SKM-1 (cell line): ENCODE measurements at regions not wholly inside any gene's neighbourhood (a gene's known extent, or its start where the extent isn't known, plus 50 kb on each side); places are given as distances from the start of the nearest gene placed in this dataset.

Experiments used
- DNase-seq: peaks from one replicate; lab custom pipeline; 2025; ENCODE audit not compliant: unreplicated experiment; lab: John Stamatoyannopoulos, UW

DNA sequence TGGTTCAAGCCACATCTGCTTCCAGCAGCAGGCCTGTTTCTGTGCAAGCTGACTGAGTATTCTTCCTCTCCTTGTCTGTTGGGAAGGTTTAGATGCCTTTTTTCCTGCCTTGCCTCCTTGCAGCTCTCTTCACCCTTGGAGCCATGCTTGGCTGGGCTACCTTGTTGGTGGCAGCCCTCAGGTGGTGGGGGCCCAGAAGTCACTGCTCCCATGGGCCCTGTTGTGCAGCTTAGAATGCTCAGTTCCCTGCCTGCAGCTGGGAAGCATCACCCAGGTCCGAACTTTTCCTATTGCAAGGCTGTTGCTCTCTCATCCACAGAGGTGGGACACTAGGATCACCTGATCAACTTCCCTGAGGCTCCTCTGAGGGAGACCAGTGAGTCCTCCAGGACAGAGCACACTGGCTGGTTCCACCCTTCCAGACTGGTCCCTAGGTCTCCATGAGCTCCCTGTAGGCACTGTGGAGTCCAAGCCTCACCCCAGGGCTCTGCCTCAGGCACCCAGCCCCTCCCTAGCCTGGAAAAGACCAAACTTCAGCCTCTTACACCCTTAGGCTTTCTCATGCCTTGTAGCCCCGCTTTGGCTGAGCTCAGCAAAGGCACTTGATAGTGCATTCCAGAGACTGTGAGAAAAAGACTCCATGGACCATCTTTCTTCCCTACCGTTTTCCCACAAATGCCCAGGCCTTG lies 219.3 kb upstream of the SH3BP4 start:
- DNase-seq = no peak

DNA sequence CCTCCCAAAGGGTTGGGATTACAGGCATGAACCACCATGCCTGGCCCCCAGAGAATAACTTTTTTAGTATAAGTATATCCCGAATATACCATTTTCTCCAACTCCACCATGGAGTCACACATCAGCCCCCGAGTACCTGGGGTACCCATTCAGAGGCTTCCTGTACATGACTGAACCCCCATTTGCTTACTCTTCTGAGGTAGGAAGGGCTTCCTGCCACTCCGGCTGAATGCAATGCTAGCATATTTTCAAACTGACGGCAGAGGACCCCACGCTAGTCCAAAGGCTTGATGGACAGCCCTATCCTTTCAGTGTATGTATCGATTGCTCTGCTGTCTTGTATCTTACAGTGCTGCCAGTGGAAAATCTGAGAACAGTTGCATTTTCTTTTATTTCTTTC lies 220.6 kb upstream of the SH3BP4 start:
- no peak for DNase-seq

DNA sequence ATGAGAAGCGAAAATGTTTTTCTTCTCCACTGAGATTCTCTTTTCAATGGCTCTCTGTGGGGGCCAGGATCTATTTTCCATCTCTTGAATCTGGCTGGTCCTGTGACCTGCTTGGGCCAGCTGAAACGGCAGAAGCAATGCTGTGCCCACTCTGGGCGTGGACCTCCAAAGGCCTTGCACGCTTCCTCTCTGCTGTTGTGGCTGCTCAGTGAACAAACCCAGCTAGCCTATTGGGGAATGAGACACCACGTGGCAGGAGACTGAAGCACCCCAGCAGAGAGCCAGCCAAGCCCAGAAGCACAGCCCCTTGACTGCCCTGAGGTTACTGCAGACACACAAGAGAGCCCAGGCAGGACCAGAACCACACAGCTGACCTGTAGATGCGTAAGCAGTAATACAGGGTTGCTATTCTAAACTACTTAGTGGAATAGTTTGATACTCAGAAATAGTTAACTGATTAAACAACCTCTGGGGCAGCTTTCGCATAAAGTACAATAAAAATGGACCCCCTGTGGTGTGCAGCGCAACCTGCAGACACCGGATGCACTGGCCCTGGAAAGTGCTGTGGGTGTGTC lies 221.7 kb upstream of the SH3BP4 start:
- no peak for DNase-seq

- no peak for DNase-seq
Observed at GRCh38 chr2:234725528-234726264, 226.1 kb upstream of the SH3BP4 start.

DNA sequence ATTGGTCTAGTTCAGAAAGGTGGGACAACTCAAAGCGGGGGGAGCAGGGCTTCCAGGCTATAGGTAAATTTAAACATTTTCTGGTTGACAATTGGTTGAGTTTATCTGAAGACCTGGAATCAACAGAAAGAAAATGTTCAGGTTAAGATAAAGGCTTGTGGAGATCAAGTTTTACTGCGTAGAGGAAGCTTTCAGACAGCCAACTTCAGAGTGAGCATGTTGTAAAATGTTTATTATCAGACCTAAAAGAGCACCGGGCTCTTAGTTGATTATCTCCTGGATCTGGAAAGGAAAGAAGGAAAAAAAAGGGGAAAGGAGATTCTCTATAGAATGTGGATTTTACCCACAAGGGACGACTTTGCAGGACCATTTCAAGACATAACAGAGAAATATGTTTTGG lies 227.0 kb upstream of the SH3BP4 start:
- no peak for DNase-seq

DNA sequence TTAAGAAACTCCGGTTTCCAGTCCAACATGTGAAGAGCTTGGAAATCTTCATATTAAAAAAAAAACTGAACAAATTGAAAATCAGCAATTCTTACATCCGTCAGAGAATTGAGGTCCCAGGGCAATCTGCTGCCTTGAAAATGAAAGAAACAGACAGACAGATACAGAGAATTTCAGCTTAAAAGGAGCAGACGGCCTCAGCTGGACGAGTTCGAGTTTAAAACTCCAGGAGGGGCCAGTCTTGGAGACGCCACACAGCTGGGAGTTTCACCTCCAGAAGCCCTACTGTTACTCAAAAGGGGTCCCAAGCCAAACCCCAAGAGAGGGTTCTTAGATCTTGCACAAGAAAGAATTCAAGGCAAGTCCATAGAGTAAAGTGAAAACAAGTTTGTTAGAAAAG lies 226.5 kb upstream of the ARL4C start:
- DNase-seq = no peak

DNA sequence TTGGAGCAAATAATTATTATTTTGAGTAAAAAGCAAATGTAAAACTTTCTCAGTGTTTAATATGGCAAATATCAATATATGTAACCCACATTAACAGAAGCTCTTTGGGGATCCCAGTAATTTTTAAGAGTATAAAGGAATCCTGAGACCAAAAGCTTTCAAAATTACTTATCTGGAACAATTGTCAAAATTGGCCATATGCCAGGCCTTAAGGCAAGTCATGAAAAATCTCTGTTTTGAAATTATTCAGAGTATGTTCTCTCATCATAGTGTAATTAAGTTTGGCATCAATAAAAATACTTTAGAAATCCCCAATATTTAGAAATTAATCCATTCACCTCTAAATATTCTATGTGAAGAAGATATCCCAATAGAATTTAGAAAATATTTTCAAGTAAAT lies 225.3 kb upstream of the ARL4C start:
- no peak for DNase-seq

DNA sequence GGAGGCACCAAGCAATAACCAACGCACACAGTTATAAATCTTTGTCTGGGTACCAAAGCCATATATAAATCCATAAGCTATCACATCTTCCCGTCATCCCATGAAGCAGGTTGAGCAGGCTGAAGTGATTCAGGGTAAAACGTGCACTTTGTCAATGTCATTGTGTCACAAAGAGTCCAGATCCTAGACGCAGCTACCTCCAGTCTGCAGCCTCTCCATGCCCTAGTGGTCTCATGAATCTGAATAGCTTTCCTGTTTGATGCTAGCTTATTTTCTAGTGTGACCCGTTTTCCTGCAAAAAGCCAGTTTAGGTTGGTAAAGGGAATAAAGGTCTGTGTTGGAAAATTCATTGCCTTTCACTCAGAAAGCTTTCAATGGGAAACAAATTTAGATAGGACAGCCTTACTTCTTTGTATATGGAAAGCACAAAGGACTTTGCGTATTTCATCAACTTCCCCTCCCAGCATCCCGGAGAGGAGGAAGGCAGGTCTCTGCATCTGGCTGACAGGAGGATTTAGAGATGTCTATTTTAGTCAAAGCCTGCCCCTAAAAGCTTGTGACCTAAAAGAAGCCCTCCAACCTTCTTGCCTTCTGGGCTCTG lies 222.3 kb upstream of the ARL4C start:
- DNase-seq = no peak

DNA sequence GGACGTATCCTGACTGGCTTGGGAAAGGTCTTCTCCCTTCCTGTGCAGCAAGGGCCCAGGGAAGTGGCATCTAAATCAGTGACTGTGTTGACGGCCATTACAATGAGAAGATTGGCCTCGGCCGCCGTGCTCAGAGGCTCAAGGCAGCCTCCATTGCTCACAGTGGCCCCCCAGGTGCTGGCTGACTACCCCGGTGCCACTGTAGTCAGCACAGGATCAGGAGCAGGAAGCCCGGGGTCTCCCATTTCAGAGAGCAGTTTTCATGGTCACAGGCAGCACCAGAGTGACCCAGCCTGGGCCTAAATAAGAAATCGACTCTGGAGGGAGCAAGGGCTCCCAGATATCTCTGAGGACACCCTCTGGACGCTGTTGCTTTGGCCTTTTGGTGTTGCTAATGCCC lies 219.4 kb upstream of the ARL4C start:
- no peak for DNase-seq

GRCh38 chr2:234715671-234716250 lies 218.9 kb upstream of the ARL4C start:
- no peak for DNase-seq

DNA sequence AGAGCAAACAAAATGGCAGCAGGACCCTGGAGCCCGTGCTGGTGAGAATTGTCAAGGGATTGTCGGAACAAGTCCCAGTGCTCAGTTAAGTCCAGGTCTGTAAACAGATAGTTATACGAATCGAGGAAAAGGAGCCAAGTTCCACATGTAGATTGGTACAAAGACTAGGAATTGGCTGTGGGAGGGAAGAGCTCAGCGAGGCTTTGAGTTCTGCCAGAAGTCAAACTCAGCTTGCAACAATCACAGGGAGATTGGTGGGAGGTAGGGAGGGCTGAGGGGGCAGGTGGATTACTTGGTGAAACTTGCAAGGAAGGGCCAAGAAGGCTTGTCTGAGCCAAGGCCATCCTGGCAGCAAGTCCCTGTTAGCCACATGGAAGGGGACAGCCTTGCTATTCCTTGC lies 217.8 kb upstream of the ARL4C start:
- no peak for DNase-seq

DNA sequence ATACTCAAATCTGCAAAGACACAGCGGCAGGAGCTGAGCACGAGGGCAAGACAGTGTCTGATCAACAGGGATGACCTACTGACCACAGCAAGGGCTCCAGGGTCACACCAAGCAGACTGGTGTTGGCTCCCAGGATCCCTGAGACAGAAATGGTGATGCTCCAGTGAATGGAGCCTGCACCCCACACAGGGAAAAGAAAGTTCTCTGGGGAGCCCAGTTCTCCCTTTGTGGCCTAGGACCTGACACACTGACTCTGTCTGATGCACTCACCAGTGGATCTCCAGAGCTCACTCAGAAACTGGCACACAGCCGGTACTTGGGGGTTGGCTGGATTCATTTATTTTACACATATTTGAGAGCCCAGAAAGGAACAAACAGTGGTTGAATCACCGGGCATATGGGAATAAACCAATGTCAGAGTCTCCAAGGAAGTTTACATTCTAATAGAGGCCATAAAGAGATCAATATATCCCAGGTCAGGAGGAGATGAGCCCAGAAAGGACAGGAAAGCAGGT lies 215.6 kb upstream of the ARL4C start:
- DNase-seq = no peak

DNA sequence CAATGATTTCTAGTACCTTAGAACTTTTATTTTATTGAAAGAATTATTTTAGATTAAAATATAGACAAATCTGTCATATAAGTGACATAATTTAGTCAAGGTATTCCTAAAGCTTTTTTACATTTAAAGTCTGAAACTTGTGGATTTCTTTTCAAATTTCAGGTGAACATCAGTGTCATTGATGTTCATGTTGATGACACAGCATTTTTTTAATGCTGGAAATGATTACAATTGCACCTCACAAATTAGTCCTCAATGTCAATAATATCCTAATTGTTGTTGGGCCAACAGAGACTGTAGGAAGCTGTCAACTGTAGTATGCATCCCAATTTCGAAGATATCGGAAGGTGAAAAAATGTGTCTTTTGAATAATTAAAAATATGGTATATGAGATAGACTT lies 214.4 kb upstream of the ARL4C start:
- DNase-seq = no peak

DNA sequence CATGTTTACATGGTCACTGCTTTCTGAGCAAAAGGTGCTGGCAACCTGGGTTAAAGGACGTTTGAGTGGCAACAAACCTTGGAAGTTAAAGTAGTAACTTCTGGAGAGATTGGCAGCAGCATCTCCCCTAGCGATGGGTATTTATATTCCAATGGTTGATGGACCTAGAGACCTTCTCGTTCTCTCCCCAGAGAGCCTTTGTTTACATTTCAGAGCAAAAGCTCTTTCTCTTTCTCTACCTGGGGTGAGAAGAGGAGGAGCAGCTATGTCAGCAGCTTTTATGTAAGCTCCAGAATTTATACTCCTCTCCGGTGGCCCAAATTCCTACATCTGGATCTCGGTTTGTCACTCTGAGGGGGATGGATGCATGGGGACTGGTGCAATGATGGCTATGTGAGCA lies 213.7 kb upstream of the ARL4C start:
- DNase-seq = no peak

DNA sequence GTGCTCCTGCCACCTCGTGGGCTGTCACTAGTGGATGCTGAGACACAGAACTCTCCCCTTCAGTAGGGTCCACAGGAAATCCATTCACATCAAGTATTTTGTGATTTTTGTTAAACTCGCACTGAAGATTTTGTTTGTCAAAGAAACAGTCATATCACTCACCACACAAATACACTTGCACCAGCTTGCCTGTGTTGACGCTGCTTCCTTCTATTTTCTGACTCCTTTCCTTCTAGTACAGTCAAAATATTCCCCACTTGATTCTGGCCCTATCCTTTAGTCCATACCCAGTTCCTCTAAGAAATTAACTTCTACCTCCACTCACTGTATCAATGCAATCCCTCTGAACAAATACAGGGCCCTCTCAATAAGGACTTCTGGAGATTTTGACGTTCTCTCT lies 213.2 kb upstream of the ARL4C start:
- no peak for DNase-seq

DNA sequence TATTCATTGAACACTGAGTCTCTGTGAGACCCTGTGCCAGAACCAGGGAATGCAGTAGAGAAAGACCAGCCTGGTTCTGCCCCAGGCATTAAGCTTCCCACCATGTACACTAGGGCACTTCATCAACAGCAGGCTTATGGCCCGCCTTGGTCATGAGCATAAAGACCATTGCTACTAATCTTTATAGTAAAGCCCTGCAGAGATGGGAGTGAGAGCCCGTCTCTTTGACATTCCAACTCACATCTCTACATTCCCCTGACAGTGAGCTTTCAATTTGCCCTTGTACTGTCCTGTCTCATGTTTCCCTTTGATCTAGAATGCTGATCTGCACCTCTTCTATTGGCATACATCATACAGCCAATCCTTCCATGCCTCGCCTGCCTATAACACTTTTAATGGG lies 211.8 kb upstream of the ARL4C start:
- DNase-seq = no peak

DNA sequence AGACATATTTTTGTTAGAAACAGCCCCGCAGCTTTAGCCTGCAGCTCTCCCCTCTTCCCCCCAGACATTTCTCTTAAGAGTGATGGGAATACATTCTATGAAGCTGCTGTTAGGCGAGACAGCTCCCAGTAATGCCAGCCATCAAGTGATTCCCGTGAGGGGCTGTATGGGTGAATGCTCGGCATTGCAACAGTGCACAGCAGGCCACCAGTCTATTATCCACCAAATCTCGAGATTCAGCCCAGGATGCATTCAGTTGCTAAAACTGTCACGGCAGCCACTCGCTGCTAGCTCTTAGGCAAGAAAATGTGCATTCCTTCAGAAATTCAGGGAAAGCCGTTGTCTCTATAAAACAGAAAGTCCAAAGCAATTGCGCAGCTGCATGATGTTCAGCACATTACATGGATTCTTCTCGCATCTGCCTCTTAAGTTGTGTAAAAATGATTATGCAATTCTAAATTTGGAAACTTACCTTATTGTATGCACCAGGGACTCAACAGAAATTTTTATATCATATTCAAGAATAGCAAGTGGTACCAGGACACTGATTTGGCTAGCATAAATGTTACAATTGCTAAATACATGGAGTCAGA lies 211.3 kb upstream of the ARL4C start:
- no peak for DNase-seq

DNA sequence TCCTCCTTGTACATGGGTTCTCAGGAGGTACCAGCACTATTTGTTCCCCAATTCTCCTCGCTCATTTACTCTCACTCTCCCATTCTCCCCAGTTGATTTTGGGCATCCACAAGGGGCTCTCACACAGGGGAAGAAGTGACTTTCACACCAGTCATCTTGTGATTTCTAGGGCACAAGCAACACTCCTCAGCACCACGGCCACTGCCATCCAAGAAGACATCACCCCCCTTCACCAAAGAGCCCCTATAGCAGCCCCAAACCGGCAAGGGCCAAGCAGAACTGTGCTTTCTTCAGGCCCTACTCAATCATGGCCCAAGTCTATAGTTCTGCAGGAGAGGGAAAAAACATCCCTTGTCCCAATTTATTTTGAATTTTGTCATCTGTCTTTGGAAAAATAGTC lies 209.2 kb upstream of the ARL4C start:
- no peak for DNase-seq

- DNase-seq = no peak
Observed at GRCh38 chr2:234705108-234705507, 208.2 kb upstream of the ARL4C start.

- no peak for DNase-seq
Observed at GRCh38 chr2:234703258-234703657, 206.4 kb upstream of the ARL4C start.

GRCh38 chr2:234702731-234703225 lies 205.9 kb upstream of the ARL4C start:
- no peak for DNase-seq
